ENCODE measurements at regions not wholly inside any gene's neighbourhood (a gene's known extent, or its start where the extent isn't known, plus 50 kb on each side); places are given as distances from the start of the nearest gene placed in this dataset.
"Not testable (repeated sequence)": the region's sequence is repeated elsewhere in the genome, so short reads cannot be mapped to it uniquely, and the experiment has no call there.

DNA sequence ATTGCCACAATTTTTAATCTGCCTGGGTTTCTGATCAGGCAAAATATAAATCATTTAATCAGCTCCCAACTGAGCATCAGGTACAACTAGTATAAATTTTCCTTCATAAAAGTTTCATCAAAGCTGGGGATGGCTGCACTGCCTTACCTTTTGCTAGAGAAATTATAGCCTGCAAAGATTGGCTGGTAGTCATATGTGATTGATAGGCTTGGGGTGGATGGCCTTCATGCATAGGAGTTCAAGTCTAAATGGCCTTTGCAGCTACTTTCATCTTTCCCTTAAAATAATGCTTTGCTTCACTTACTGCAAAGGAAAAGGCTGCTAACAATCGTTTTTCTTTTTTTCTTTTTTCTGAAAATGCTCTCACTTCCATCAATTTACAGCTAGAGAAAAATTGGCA lies 739.7 kb downstream of the CENPC start:
- DNase-seq = no peak

- no peak for DNase-seq
Measured at GRCh38 chr4:66804979-66805378, 740.3 kb downstream of the CENPC start.

DNA sequence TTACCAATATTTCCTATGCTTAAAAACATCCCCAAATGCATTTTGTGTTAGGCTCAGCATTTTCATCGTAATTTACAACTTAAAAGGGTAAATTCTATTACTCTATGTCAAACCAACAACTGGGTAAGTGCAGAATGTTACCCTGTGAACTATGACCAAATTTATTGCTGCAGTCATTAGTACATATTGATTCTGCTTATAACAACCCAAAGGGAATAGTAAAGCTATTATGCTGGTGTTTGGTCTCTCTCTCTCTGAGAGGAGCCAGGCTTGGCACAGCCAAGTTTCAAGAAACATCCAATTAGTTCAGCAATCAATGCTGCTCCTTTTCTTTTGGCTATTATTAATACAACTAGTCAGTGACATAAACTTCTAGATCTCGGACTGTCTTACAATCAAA lies 747.7 kb downstream of the CENPC start:
- no peak for DNase-seq

GRCh38 chr4:66795724-66796123 lies 749.6 kb downstream of the CENPC start:
- no peak for DNase-seq

DNA sequence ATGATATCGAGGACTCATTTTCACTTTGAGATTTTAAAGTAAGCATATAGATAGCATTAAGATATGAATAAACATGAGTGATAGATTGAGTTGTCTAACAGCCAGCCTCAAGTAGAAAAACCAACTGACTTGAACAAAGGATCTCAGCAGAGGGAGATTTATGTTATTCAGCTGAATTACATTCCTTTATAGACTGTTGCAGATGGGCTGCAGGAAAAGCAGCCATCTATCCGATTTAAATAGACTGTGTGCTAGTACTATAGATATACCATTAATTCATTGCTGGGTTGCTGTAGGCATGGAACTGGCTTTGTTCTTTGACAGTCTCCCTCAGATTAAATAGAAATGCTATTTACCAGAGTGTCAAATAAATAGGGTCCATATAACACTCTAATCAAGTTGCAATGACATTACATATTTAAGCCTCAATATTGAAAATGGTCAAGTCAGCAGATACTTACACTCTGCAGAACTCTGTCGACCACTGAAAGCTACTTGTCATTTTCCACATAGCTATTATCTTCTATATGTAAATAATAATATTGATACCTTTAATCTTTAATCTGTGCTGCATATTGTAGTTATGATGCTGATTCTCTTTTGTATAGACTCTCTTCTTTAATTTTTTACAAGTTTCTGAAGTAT lies 750.8 kb downstream of the CENPC start:
- no peak for DNase-seq

- no peak for DNase-seq
Measured at GRCh38 chr4:66791686-66792085, 753.6 kb downstream of the CENPC start.

- no peak for DNase-seq
Measured at GRCh38 chr4:66785479-66785878, 759.8 kb downstream of the CENPC start.

GRCh38 chr4:66782751-66783150 lies 762.6 kb downstream of the CENPC start:
- not testable (repeated sequence) for DNase-seq

- DNase-seq = no peak
Measured at GRCh38 chr4:66777097-66777496, 768.2 kb downstream of the CENPC start.

- no peak for DNase-seq
Measured at GRCh38 chr4:66769441-66769840, 775.9 kb downstream of the CENPC start.

GRCh38 chr4:66767442-66767841 lies 777.9 kb downstream of the CENPC start:
- no peak for DNase-seq

GRCh38 chr4:66766557-66766956 lies 778.7 kb downstream of the CENPC start:
- DNase-seq = no peak

DNA sequence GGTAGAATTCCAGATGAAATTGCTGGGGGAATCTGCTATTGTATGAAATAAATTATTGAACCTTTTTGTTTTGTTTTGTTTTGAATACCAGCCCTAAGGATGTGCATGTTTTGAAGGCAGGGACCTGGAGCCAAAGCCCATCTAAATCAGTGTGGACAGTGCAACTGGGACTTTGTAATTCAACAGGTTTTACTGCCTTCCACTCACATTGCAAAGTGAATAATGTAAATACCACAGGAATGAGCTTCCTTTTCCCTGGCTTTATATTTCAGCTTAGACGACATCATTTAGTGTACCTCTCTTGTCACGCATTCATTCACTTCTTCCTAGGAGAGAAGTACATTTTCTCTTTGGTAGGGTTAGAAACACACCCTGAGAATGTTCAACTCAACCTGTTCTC lies 795.0 kb downstream of the CENPC start:
- no peak for DNase-seq

DNA sequence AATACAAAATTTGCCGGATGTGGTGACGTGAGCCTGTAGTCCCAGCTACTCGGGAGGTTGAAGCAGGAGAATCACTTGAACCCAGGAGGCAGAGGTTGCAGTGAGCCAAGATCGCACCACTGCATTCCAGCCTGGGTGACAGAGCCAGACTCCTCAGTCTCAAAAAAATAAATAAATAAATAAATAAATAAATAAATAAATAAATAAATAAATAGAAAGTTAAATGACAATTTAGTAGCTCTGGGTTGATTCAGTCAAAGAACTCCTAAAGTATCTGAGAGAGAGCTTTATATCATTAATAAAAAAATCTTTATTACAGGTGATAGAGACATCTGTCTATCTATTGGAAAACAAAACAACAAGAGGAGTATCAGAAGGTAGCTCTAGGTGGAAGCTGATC lies 798.4 kb downstream of the CENPC start:
- DNase-seq = not testable (repeated sequence)

GRCh38 chr4:66741081-66741480 lies 804.2 kb downstream of the CENPC start:
- DNase-seq = no peak

GRCh38 chr4:66736606-66737005 lies 808.7 kb downstream of the CENPC start:
- DNase-seq = peak; percentile 52

DNA sequence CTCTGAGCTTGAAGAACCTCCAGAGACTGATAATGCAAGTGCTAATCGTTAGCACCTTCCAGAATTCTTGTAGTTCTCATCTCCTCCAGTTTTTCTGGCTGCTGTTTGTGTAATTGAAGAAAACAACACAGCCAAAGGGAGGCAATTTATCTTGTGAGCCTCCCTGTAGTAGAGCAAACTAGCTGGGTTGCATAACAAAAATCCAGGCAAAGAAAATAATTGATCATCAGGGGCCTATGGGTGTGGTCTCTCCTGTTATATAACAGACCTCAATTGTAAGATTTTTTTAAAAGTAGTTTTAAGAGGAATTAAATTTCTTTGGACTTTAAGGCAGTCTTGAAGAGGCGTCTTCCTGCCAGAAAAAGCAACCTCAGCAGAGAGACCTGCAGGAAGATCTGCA lies 817.0 kb downstream of the CENPC start:
- no peak for DNase-seq

DNA sequence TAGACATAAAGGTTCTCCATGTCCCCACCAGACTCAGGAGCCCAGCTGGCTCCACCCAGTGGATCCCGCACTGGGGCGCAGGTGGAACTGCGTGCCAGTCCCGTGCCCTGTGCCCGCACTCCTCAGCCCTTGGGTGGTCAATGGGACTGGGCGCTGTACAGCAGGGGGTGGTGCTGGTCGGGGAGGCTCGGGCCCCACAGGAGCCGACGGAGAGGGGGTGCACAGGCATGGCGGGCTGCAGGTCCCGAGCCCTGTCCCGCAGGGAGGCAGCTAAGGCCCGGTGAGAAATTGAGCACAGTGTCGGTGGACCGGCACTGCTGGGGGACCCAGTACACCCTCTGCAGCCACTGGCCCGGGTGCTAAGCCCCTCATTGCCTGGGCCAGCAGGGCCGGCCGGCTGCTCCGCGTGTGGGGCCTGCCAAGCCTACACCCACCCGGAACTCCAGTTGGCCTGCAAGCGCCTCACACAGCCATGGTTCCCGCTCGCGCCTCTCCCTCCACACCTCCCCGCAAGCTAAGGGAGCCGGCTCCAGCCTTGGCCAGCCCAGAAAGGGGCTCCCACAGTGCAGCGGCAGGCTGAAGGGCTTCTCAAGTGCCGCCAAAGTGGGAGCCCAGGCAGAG lies 832.9 kb downstream of the CENPC start:
- not testable (repeated sequence) for DNase-seq

DNA sequence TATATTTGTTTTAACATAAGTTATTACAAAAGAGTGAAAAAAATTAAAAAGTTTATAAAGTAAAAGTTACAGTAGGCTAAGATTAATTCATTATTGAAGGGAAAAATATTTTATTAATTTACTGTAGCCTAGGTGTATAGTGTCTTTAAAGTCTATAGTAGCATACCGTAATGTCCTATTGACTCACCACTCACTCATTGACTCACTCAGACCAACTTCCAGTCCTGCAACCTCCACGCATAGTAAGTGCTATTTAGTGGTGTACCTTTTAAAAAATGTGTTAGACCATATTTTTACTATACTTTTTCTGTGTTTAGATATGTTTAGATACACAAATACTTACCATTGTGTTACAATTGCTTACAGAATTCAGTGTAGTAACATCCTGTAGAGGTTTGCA lies 841.1 kb downstream of the CENPC start:
- no peak for DNase-seq

GRCh38 chr4:66694739-66695138 lies 850.6 kb downstream of the CENPC start:
- DNase-seq = no peak

DNA sequence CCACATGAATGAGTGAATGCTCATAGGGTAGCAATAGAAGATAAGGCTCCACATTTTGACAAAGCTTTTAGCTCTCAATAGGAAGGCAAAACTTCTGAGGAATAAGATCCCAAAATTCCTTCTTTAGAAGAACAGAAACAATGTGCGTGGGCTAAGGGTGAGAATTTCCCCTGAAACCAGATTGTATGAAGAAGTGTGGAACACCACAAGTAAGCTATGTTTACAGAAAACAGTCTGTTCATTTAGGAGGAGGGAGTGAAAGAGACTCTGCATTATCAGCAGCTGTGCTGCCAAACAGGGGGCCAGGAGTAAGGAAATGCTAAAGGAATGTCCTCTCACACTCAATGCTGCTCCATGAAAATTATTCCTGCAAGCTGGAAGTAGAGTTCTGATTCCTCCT lies 851.6 kb downstream of the CENPC start:
- DNase-seq = no peak

GRCh38 chr4:66691101-66691500 lies 854.2 kb downstream of the CENPC start:
- DNase-seq = no peak

- DNase-seq = peak; percentile 46
Measured at GRCh38 chr4:66688674-66689073, 856.6 kb downstream of the CENPC start.

GRCh38 chr4:66687459-66687858 lies 857.8 kb downstream of the CENPC start:
- DNase-seq = no peak

DNA sequence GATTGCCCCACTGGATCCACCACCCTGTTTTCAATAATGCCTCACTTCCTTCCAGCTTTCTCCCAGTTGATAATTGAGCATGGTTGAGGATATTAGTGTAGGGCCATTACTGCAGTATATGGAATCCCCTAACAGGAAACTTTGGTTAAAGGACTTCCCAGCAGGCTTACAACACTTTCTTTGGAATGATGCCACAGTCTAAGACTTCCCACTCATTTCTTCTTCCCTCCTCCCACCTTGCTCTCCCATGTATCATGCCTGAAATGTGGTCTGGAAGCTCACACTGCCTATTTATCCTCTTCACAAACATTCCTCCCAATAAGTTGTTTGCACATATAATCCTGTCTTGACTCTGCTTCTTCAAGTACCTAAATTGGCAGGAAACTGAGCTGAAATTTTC lies 863.3 kb downstream of the CENPC start:
- peak; percentile 37 for DNase-seq
